ENCODE measurements at regions not wholly inside any gene's neighbourhood (a gene's known extent, or its start where the extent isn't known, plus 50 kb on each side); places are given as distances from the start of the nearest gene placed in this dataset.

GRCh38 chrX:7261672-7262332, 113.8 kb upstream of the PUDP start:
- no peak overlapping the region for H3K4me3 ChIP-seq (ENCODE audit: low read length)
- DNase-seq (ENCODE audit: low read depth, low spot score) = no peak

- no peak overlapping the region for H3K4me3 ChIP-seq (ENCODE audit: low read length)
- no peak for DNase-seq (ENCODE audit: low read depth, low spot score)
Measured at GRCh38 chrX:7254144-7254543, 106.2 kb upstream of the PUDP start.

DNA sequence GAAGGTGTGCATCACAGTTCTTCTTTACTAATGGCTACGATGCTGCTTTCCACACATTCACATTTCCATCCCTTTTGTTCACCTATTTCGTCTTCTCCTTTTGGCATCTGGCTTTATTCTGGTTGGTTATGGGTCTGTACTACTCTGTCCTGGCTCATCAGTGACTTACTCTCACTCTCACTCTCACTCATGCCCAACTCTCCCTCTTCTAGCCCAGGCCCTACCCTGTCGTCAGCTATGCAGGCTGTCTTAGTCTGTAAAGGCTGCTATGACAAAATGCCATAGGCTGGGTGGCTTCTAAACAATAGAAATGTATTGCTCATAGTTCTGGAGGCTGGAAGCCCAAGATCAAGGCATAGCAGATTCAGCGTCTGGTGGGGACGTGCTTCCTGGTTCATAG, 105.6 kb upstream of the PUDP start:
- no peak overlapping the region for H3K4me3 ChIP-seq (ENCODE audit: low read length)
- DNase-seq (ENCODE audit: low read depth, low spot score) = no peak

- DNase-seq (ENCODE audit: low read depth, low spot score) = no peak
- no peak overlapping the region for H3K4me3 ChIP-seq (ENCODE audit: low read length)
Measured at GRCh38 chrX:7252013-7252610, 104.2 kb upstream of the PUDP start.

- no peak overlapping the region for H3K4me3 ChIP-seq (ENCODE audit: low read length)
- DNase-seq (ENCODE audit: low read depth, low spot score) = no peak
Measured at GRCh38 chrX:7247346-7247745, 99.4 kb upstream of the PUDP start.

DNA sequence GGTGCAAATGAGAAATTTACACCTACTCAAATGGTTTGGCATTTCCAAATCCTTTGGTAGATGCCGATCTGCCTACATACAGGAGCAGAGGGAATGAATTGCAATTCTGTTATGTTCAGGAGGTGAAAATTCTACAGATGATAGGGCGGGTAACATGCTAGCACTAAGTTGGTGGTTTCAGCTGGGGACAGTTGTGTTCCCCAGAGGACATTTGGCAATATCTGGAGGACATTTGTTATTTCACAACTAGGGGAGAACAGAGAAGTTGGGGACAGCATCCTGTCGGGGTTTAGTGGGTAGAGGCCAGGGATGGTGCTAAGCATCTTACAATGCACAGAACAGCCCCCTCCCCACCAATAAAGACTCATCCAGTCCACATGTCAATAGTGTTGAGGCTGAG, 96.5 kb upstream of the PUDP start:
- DNase-seq (ENCODE audit: low read depth, low spot score) = no peak
- no peak overlapping the region for H3K4me3 ChIP-seq (ENCODE audit: low read length)

DNA sequence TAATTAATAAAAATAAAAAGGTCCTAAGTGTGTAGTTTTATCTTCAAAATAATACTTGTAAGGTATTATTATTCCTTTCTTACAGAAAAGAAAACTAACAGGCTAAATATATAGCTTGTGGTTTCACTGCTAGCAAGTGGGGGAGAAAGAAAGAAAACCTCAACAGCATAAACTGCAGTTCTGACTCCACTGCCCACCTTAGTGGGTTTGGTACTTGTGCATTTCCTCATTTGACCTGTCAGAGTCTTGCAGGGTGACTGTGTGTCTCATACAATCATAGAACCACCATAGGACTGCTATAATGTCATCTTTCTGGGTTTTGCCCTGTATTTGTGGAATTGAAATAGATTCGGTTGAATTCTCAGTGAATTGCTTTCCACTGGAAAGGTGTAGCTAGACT, 94.7 kb upstream of the PUDP start:
- no peak overlapping the region for H3K4me3 ChIP-seq (ENCODE audit: low read length)
- DNase-seq (ENCODE audit: low read depth, low spot score) = no peak

GRCh38 chrX:7240929-7241328, 93.0 kb upstream of the PUDP start:
- no peak overlapping the region for H3K4me3 ChIP-seq (ENCODE audit: low read length)
- no peak for DNase-seq (ENCODE audit: low read depth, low spot score)

GRCh38 chrX:7235071-7235470, 87.1 kb upstream of the PUDP start:
- H3K4me3 ChIP-seq (ENCODE audit: low read length) = no peak overlapping the region
- no peak for DNase-seq (ENCODE audit: low read depth, low spot score)

GRCh38 chrX:7233580-7234406, 85.8 kb upstream of the PUDP start:
- no peak for DNase-seq (ENCODE audit: low read depth, low spot score)
- H3K4me3 ChIP-seq (ENCODE audit: low read length) = no peak overlapping the region

- no peak overlapping the region for H3K4me3 ChIP-seq (ENCODE audit: low read length)
- no peak for DNase-seq (ENCODE audit: low read depth, low spot score)
Measured at GRCh38 chrX:7228226-7228625, 80.3 kb upstream of the PUDP start.

GRCh38 chrX:7225338-7225737, 77.4 kb upstream of the PUDP start:
- H3K4me3 ChIP-seq (ENCODE audit: low read length) = no peak overlapping the region
- no peak for DNase-seq (ENCODE audit: low read depth, low spot score)

DNA sequence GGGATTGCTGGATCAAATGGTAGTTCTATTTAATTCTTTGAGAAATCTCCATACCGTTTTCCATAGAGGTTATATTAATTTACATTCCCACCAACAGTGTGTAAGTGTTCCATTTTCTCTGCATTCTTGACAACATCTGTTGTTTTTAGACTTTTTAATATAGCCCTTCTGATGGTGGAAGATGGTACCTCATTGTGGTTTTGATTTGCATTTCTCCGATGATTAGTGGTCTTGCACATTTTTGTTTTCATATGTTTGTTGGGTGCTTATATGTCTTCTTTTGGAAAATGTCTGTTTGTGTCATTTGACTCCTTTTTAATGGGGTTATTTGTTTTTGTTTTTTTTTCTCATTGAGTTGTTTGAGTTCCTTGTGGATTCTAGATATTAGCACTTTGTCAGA, 75.3 kb upstream of the PUDP start:
- no peak overlapping the region for H3K4me3 ChIP-seq (ENCODE audit: low read length)
- no peak for DNase-seq (ENCODE audit: low read depth, low spot score)

GRCh38 chrX:7220121-7220520, 72.2 kb upstream of the PUDP start:
- no peak for DNase-seq (ENCODE audit: low read depth, low spot score)
- H3K4me3 ChIP-seq (ENCODE audit: low read length) = no peak overlapping the region

DNA sequence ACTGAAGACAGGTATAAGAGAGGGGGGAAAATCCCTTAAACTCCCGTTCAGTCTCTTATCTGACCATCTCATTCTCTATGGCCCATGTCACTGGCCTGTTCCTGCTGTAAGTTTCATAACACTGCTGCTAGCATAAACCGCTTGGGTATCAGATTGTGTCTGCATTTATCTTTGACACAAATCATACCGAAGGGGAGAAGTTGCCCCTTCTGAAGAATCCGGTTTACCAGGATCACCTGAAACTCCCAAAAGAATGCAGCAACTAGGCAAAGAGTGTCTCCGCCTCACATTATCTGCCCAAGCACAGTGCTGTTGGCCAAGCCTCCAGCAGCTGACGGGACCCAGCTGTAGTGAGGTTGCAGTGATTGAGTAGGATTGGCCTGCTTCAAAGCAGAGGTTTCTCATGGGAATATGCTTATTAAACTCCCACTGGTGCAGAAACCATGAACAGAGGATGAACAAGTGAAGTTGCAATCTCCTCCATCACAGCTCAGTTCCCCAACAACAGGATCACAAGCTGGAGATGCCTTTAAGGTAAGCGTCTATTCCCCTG, 71.3 kb upstream of the PUDP start:
- no peak overlapping the region for H3K4me3 ChIP-seq (ENCODE audit: low read length)
- no peak for DNase-seq (ENCODE audit: low read depth, low spot score)

GRCh38 chrX:7218321-7219152, 70.6 kb upstream of the PUDP start:
- no peak overlapping the region for H3K4me3 ChIP-seq (ENCODE audit: low read length)
- no peak for DNase-seq (ENCODE audit: low read depth, low spot score)

GRCh38 chrX:7216981-7217587, 69.1 kb upstream of the PUDP start:
- no peak overlapping the region for H3K4me3 ChIP-seq (ENCODE audit: low read length)
- DNase-seq (ENCODE audit: low read depth, low spot score) = no peak

DNA sequence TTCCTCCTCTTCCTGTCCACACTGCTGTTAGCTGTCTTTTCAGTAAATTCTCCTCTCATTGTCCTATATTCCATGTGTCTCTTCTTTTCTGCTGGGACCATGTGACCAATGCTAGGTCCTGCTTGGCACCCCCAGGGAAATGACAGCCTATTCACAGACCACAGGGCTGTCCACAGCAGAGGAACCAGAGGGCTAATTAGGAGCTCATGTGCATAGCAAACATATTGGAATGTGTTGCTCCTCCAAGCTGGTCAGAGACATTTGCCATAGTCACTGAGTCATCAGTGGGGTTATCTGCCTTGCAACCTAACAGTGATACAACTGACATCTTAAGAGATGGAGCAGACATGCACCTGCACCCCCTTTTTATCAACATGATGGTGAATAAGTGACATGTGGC, 67.9 kb upstream of the PUDP start:
- no peak overlapping the region for H3K4me3 ChIP-seq (ENCODE audit: low read length)
- no peak for DNase-seq (ENCODE audit: low read depth, low spot score)

DNA sequence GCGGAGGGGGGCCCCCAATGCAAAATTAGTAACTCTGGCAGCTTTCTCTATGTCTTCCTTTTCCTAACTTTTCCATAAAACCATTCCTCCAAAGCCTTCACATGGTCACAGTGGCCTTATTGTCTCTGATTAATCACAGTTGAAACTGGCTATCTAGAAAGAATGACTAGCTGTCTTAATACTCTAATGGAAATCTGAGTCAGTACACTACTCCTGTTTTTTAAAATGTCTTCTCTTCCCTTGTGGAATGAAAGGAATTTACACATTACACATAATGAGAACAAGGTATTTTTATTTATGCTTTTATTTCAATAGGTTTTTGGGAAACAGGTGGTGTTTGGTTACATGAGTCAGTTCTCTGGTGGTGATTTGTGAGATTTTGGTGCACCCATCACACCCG, 66.3 kb upstream of the PUDP start:
- no peak for DNase-seq (ENCODE audit: low read depth, low spot score)
- no peak overlapping the region for H3K4me3 ChIP-seq (ENCODE audit: low read length)

Measured in Jurkat, Clone E6-1 (cell line).